IPS-15b (cell line): ENCODE measurements at regions not wholly inside any gene's neighbourhood (a gene's known extent, or its start where the extent isn't known, plus 50 kb on each side); places are given as distances from the start of the nearest gene placed in this dataset.

ENCODE experiments used
- H3K27me3 ChIP-seq: one replicate; pipeline ENCODE4 v1.6.1; 2013; ENCODE audit warnings: low read length; ENCODE audit not compliant: control insufficient read depth, insufficient read depth
- H3K36me3 ChIP-seq: one replicate; pipeline ENCODE4 v1.6.1; 2013; ENCODE audit warnings: low read length; ENCODE audit not compliant: control insufficient read depth, insufficient read depth
- H3K4me1 ChIP-seq: one replicate; pipeline ENCODE4 v1.6.1; 2013; ENCODE audit warnings: mild to moderate bottlenecking, low read length; ENCODE audit not compliant: control insufficient read depth, insufficient read depth
- H3K4me3 ChIP-seq: one replicate; pipeline ENCODE4 v1.5.1; 2013; ENCODE audit warnings: low read depth, low read length
- H3K9ac ChIP-seq: one replicate; pipeline ENCODE4 v1.6.1; 2013; ENCODE audit warnings: low read depth, mild to moderate bottlenecking, low read length
- H3K9me3 ChIP-seq: one replicate; pipeline ENCODE4 v1.6.1; 2013; ENCODE audit warnings: mild to moderate bottlenecking, low read length; ENCODE audit not compliant: control insufficient read depth, insufficient read depth

GRCh38 chr5:156103155-156103885, 223.6 kb upstream of the SGCD start:
- Histone ChIP-seq H3K4me3 (no peak overlapping the region), H3K4me1 (no peaks in the 10 kb centered on the region), H3K9me3 (no peaks in the 10 kb centered on the region), H3K27me3 (no peaks in the 10 kb centered on the region), H3K36me3 (no peaks in the 10 kb centered on the region), H3K9ac (no peak overlapping the region)

DNA sequence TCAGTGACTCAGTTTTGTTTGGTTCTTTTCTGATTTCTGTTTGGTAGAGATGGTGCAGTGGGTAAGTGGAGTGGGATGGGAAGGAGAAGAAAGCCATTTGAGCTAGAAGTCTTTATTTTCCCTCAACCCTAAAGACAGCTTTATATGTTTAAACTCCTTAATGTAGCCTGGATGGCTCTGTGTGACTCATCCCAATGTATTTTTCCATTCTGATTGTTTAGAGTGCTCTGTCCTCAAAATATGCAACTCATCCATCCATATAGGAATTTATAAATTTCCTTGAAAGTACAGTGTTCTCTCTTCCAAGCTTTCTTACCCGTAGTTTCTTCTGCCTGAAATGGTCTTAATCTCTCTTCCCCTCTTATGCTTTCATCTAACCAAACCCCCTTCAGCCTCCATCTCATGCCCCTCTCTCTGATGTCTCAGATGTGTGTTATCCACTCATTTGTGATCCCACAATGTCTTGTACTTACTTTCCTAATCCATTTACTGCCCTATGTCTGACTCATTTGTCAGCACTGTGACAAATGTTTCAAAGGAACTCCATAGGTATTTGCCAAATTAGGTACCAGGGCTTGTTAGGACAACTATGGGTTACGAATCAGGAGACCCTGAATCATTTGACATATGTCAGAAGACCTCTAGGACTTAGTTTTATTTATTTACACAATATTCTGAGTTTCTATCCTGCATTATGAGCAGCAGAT, 217.5 kb upstream of the SGCD start:
- no peaks in the 10 kb centered on the region for H3K4me1 ChIP-seq
- H3K9me3 ChIP-seq = no peaks in the 10 kb centered on the region
- H3K4me3 ChIP-seq = no peak overlapping the region
- no peaks in the 10 kb centered on the region for H3K27me3 ChIP-seq
- no peaks in the 10 kb centered on the region for H3K36me3 ChIP-seq
- H3K9ac ChIP-seq = no peak overlapping the region

DNA sequence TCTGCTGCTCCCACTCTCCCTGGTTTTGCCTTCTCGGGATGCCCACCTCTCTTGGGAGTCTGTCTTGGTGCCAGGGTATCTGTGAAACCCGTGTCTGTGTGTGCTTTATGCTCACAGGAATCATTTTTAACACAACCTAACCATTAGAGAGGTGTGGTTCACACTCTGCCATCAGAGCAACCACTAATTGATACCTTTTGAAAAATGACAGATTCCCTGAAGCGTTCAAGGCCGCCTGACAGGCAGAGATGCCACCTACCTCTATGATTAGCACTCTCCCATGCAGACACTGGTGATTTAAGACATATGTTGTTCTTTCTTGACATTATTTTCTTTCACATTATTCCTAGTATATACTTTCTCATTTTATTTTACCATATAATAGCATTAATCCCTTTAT, 207.3 kb upstream of the SGCD start:
- no peaks in the 10 kb centered on the region for H3K9me3 ChIP-seq
- H3K9ac ChIP-seq = no peak overlapping the region
- H3K36me3 ChIP-seq = no peaks in the 10 kb centered on the region
- no peaks in the 10 kb centered on the region for H3K27me3 ChIP-seq
- H3K4me3 ChIP-seq = no peak overlapping the region
- no peaks in the 10 kb centered on the region for H3K4me1 ChIP-seq

- Histone ChIP-seq H3K36me3 (no peaks in the 10 kb centered on the region), H3K9me3 (no peaks in the 10 kb centered on the region), H3K9ac (no peak overlapping the region), H3K4me1 (no peaks in the 10 kb centered on the region), H3K4me3 (no peak overlapping the region), H3K27me3 (no peaks in the 10 kb centered on the region)
These were observed 206.2 kb upstream of the SGCD start for GRCh38 chr5:156120777-156121176.

DNA sequence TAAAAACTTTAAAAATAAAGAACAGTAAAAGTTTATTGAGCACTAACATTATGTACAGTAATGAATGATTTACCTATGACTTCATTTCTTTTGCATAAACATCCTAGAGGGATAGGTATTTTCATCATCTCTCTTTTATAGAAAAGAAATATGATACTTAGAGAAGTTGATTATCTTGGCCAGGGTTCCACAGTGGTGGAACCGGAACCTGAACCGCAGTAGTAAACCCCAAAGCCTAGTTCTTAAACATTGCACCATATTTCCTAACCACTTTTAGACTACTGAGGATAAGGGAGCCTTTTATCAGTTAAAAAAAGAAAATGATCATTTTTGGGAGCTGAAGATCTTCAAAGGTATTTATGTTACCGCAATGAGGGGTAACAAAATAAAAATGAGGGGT, 205.7 kb upstream of the SGCD start:
- H3K9ac ChIP-seq = no peak overlapping the region
- no peaks in the 10 kb centered on the region for H3K4me1 ChIP-seq
- no peak overlapping the region for H3K4me3 ChIP-seq
- H3K36me3 ChIP-seq = no peaks in the 10 kb centered on the region
- H3K9me3 ChIP-seq = no peaks in the 10 kb centered on the region
- H3K27me3 ChIP-seq = no peaks in the 10 kb centered on the region

DNA sequence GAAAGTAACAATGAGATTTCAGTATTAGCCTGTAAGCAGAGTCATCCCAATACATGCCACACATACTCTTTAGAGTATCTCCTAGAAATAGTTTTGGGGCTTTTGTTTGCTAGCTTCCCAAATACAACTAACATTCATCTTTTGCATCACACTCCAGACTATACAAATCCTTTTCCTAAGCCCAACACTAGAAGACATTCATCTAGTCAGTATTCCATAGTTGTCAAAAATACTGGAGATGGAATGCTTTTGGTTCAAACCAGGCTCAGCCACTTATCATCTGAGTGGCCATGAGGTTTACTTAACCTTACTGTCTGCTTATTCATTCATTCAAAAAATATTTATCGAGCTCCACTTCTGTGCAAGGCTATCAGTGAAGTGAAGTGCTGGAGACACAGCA, 205.1 kb upstream of the SGCD start:
- Histone ChIP-seq H3K4me3 (no peak overlapping the region), H3K9ac (no peak overlapping the region), H3K9me3 (no peaks in the 10 kb centered on the region), H3K4me1 (no peaks in the 10 kb centered on the region), H3K36me3 (no peaks in the 10 kb centered on the region), H3K27me3 (no peaks in the 10 kb centered on the region)

- Histone ChIP-seq H3K36me3 (no peaks in the 10 kb centered on the region), H3K27me3 (no peaks in the 10 kb centered on the region), H3K9ac (no peak overlapping the region), H3K4me3 (no peak overlapping the region), H3K4me1 (no peaks in the 10 kb centered on the region), H3K9me3 (no peaks in the 10 kb centered on the region)
These were observed 202.3 kb upstream of the SGCD start for GRCh38 chr5:156124708-156125107.

GRCh38 chr5:156125118-156125517, 201.8 kb upstream of the SGCD start:
- Histone ChIP-seq H3K9ac (no peak overlapping the region), H3K9me3 (no peaks in the 10 kb centered on the region), H3K27me3 (no peaks in the 10 kb centered on the region), H3K4me3 (no peak overlapping the region), H3K4me1 (no peaks in the 10 kb centered on the region), H3K36me3 (no peaks in the 10 kb centered on the region)

GRCh38 chr5:156126716-156127115, 200.2 kb upstream of the SGCD start:
- no peak overlapping the region for H3K4me3 ChIP-seq
- no peaks in the 10 kb centered on the region for H3K9me3 ChIP-seq
- H3K27me3 ChIP-seq = no peaks in the 10 kb centered on the region
- H3K9ac ChIP-seq = no peak overlapping the region
- H3K4me1 ChIP-seq = no peaks in the 10 kb centered on the region
- H3K36me3 ChIP-seq = no peaks in the 10 kb centered on the region

GRCh38 chr5:156128026-156128425, 198.9 kb upstream of the SGCD start:
- no peak overlapping the region for H3K9ac ChIP-seq
- H3K27me3 ChIP-seq = no peaks in the 10 kb centered on the region
- H3K9me3 ChIP-seq = no peaks in the 10 kb centered on the region
- no peaks in the 10 kb centered on the region for H3K4me1 ChIP-seq
- H3K4me3 ChIP-seq = no peak overlapping the region
- H3K36me3 ChIP-seq = no peaks in the 10 kb centered on the region

DNA sequence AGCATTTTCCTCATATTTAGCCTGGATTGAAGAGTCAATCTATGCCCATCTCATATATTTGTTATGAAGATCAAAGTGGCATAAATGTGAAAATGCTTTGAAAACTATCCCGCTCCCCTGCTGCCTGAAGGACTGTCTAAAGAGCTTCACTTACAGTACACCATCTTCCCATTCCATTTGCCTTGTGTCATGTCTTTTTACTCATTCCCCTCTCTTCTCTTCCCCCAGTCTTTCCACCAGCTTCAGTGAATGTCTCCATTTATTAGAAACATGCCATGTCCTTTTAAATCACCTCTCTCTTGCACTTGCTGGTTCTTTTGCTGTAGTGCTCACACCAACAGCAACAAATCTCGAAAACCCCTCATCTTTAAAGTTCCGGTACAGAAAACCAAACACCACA, 192.7 kb upstream of the SGCD start:
- Histone ChIP-seq H3K9ac (no peak overlapping the region), H3K36me3 (no peaks in the 10 kb centered on the region), H3K4me3 (no peak overlapping the region), H3K27me3 (no peaks in the 10 kb centered on the region), H3K4me1 (no peaks in the 10 kb centered on the region), H3K9me3 (no peaks in the 10 kb centered on the region)

- Histone ChIP-seq H3K9me3 (no peaks in the 10 kb centered on the region), H3K27me3 (no peaks in the 10 kb centered on the region), H3K9ac (no peak overlapping the region)
These were observed 191.4 kb upstream of the SGCD start for GRCh38 chr5:156135531-156135930.

More at GRCh38 chr5:156135531-156135930, 191.4 kb upstream of the SGCD start:
- Histone ChIP-seq H3K36me3 (no peaks in the 10 kb centered on the region), H3K4me3 (no peak overlapping the region), H3K4me1 (no peaks in the 10 kb centered on the region)
